GM19043 (cell line): ENCODE measurements at regions not wholly inside any gene's neighbourhood (a gene's known extent, or its start where the extent isn't known, plus 50 kb on each side); places are given as distances from the start of the nearest gene placed in this dataset.

Source experiments
- ATAC-seq: cut with Tn5 transposase; IDR thresholded peaks from one replicate; pipeline ENCODE4 v1.9.1; 2021; ENCODE audit warnings: low read depth; ENCODE audit not compliant: unreplicated experiment

DNA sequence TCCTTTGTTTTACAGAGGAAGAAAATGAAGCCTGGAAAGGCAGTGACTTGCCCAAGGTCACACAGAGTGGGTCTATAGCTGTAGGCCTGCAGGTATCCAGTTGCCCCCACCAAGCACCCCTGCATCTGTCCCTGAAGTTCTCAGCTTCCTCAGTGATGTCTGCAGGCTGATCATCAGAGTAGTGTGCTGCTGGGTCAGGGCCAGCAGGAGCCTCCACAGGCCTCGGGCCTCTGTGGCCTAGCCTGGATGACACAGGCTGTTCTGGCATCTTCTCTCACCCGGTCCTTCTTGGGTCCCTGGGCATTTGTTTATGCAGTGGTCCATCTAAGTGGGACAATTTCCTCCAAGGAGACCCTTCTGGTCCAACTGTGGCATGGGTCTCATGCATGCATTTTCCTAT is 74.8 kb upstream of the E2F8 start:
- no peak for ATAC-seq

DNA sequence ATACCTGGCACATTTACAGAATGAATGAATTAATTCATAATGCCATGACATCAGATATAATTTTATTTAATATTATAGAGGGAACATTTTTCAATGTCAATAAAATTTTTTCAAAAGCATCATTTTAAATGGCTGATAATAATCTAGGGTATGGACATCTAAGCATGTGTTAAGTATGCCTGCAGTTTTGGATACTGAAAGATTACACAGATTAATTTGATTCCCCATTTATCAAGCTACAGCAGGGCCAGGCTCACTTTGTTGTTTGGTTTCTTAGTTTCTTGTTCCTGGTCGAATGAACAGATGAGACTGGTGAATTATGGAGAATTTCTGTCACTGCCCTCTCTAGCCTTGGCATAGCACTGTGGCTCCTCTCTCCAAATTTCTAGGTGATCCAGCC is 72.4 kb upstream of the E2F8 start:
- no peak for ATAC-seq

GRCh38 chr11:19311308-19312030 is 70.7 kb upstream of the E2F8 start:
- no peak for ATAC-seq

DNA sequence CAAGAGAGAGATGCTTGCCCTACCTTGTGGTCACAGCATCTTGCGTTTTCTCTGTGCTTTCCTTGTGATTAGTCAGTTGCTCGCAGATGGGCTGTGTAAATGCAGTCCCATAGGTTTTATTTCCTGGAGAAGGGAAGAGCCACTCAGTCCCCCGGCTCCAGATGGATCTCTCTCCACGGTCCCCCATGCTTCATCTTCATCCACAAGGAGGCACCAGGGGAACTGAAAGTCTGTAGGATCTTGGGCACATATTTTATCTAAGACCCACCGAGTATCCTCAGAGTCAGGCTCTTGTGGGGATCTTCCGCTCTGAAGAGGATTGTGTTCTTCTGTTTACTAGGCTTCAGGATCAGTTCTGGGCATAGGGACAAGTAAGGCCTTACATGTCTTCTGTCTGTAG is 66.8 kb upstream of the E2F8 start:
- no peak for ATAC-seq

DNA sequence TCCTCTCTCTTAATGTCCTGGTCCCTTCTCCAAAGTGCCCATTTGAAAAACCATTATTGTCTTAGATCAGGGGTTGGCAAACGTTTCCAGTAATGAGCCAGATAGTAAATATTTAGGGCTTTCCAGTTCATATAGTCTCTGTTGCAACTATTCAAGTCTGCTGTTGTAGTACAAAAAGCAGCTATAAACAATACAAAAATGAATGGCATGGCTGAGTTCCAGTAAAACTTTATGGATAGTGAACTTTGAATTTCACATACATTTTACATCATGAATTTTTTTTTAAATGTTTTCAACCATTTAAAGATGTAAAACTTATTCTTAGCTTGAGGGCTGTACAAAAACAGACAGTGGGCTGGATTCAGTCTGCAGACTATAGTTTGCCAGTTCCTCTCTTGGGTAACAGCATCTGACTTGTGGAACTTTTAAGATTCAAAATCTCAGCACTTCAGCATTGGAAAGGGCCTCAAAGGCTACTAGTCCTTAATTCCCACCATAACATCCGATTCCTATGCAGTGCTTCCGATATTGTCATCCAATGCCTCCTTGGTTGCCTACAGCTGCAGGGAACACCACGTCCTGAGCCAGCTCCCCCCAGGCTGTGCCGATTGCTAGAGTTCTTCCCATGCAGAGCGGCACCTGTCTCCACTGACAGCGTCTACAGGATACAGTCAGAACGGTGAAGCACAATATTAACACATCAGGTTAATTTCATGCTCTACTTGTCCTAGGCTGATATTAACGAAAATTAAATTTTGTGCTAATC is 65.6 kb upstream of the E2F8 start:
- no peak for ATAC-seq

DNA sequence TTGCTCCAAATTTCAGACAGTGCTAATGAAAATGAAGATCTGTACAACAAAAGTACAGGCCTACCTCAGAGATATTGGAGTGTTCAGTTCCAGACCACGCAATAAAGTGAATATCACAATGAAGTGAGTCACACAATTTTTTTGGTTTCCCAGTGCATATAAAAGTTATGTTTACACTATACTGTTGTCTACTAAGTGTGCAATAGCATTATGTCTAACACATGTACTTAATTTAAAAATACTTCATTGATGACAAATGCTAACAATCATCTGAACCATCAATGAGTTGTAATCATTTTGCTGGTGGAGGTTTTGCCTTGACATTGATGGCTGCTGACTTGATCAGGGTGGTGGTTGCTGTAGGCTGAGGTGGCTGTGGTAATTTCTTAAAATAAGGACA is 60.6 kb upstream of the E2F8 start:
- ATAC-seq = no peak

GRCh38 chr11:19294444-19294843 is 53.7 kb upstream of the E2F8 start:
- no peak for ATAC-seq

GRCh38 chr11:19291064-19291463 is 50.3 kb upstream of the E2F8 start:
- ATAC-seq = no peak
